Testis (tissue), 2 donors: ENCODE measurements at regions not wholly inside any gene's neighbourhood (a gene's known extent, or its start where the extent isn't known, plus 50 kb on each side); places are given as distances from the start of the nearest gene placed in this dataset.

Experiments
- DNase-seq: peaks from one replicate; pipeline ENCODE4 v3.0.0-alpha.2; 2019
- H3K27ac ChIP-seq, 2 donors: fragments of 200-600 bp; sonication (generic); one replicate each; pipeline ENCODE4 v1.5.1; 2019
- H3K27me3 ChIP-seq: fragments of 200-600 bp; sonication (generic); one replicate; pipeline ENCODE4 v1.5.1; 2019
- H3K36me3 ChIP-seq: fragments of 200-600 bp; sonication (generic); one replicate; pipeline ENCODE4 v1.5.1; 2017; ENCODE audit warnings: low read depth; ENCODE audit errors: missing control alignments
- H3K4me1 ChIP-seq: fragments of 200-600 bp; sonication (generic); one replicate; pipeline ENCODE4 v1.5.1; 2019
- H3K4me3 ChIP-seq, 2 donors: fragments of 200-600 bp; sonication (generic); one replicate each; pipeline ENCODE4 v1.5.1; 2017 to 2019
- H3K9me3 ChIP-seq: fragments of 200-600 bp; sonication (generic); one replicate; pipeline ENCODE4 v1.5.1; 2017
- CTCF ChIP-seq, 3 experiments: fragments of 450-650 bp in 2 of 3; fragments of 200-600 bp in 1 of 3; sonication (generic) in 1 of 3; IDR thresholded peaks; one replicate each; pipeline ENCODE4 v1.5.1; 2016 to 2019; ENCODE audit warnings: antibody characterized with exemption in 3 of 3, mild to moderate bottlenecking in 2 of 3, moderate library complexity in 1 of 3
- POLR2A ChIP-seq: fragments of 450-650 bp; IDR thresholded peaks from one replicate; pipeline ENCODE4 v1.6.1; 2017; ENCODE audit warnings: antibody characterized with exemption, mild to moderate bottlenecking, moderate library complexity
- WGBS, 2 donors: methylation state at CpG; one replicate each; pipeline ENCODE4 v1.1.5; 2018; 5-methylcytosine and 5-hydroxymethylcytosine counted together
- intact Hi-C: fragments of 100-400 bp; cut with DNase I; formaldehyde crosslinking; loops from one replicate; pipeline ENCODE4 v1.15.1; 2023; ENCODE audit warnings: low total_unique reads

GRCh38 chr2:105546628-105546974, 147.8 kb upstream of the FHL2 start:
- intact Hi-C loops: no loop called here
- no peak for TF ChIP-seq CTCF (IDR thresholded peaks at IDR 0.05)
- TF ChIP-seq POLR2A: no peak
- WGBS, 2 donors: 84 to 87% methylated on average over 4 to 6 of the region's 6 CpGs

GRCh38 chr2:105545730-105546627, 147.1 kb upstream of the FHL2 start:
- DNase-seq: peak; percentile 83
- intact Hi-C loops: no loop called here

More at GRCh38 chr2:105546628-105546974, 147.8 kb upstream of the FHL2 start:
- H3K9me3 ChIP-seq: no peaks in the 10 kb centered on the region
- H3K36me3 ChIP-seq: no peaks in the 10 kb centered on the region
- DNase-seq: no peak
- H3K4me3 ChIP-seq: no peak overlapping the region
- no peaks in the 10 kb centered on the region for H3K4me1 ChIP-seq
- H3K27ac ChIP-seq: no peak overlapping the region
- H3K27me3 ChIP-seq: no peaks in the 10 kb centered on the region

GRCh38 chr2:105544591-105545377, 145.9 kb upstream of the FHL2 start:
- H3K36me3 ChIP-seq: no peaks in the 10 kb centered on the region
- intact Hi-C loops: no loop called here
- H3K4me1 ChIP-seq: no peaks in the 10 kb centered on the region
- no peak overlapping the region for H3K27ac ChIP-seq
- WGBS, 2 donors: 72 to 78% methylated on average over 12 of the region's 12 CpGs
- no peak for DNase-seq
- H3K4me3 ChIP-seq: no peak overlapping the region
- TF ChIP-seq POLR2A (no peak), CTCF (IDR thresholded peaks at IDR 0.05) (no peak)
- H3K9me3 ChIP-seq: no peaks in the 10 kb centered on the region
- no peaks in the 10 kb centered on the region for H3K27me3 ChIP-seq

More at GRCh38 chr2:105545730-105546627, 147.1 kb upstream of the FHL2 start:
- H3K27me3 ChIP-seq: no peaks in the 10 kb centered on the region
- no peak overlapping the region for H3K27ac ChIP-seq
- H3K36me3 ChIP-seq: no peaks in the 10 kb centered on the region
- no peaks in the 10 kb centered on the region for H3K9me3 ChIP-seq
- TF ChIP-seq POLR2A: no peak
- TF ChIP-seq CTCF (IDR thresholded peaks at IDR 0.05): peak; percentile 52 to 78 (median 74)
- no peaks in the 10 kb centered on the region for H3K4me1 ChIP-seq
- no peak overlapping the region for H3K4me3 ChIP-seq
- WGBS, 2 donors: 44 to 45% methylated on average over 11 of the region's 11 CpGs

GRCh38 chr2:105541189-105542050, 142.6 kb upstream of the FHL2 start:
- Histone ChIP-seq H3K27me3 (no peaks in the 10 kb centered on the region), H3K27ac (no peak overlapping the region), H3K36me3 (no peaks in the 10 kb centered on the region), H3K9me3 (no peaks in the 10 kb centered on the region), H3K4me1 (no peaks in the 10 kb centered on the region), H3K4me3 (no peak overlapping the region)
- 82 to 88% methylated on average over 12 to 13 of the region's 13 CpGs for WGBS, 2 donors
- intact Hi-C loops: no loop called here
- TF ChIP-seq POLR2A (no peak), CTCF (IDR thresholded peaks at IDR 0.05) (no peak)
- DNase-seq: no peak
